Fibroblast of the conjunctiva (primary cell): ENCODE measurements at regions not wholly inside any gene's neighbourhood (a gene's known extent, or its start where the extent isn't known, plus 50 kb on each side); places are given as distances from the start of the nearest gene placed in this dataset.

Source experiments
- DNase-seq: peaks from one replicate; pipeline ENCODE4 v3.0.0-alpha.2; 2010; ENCODE audit warnings: low read depth

DNA sequence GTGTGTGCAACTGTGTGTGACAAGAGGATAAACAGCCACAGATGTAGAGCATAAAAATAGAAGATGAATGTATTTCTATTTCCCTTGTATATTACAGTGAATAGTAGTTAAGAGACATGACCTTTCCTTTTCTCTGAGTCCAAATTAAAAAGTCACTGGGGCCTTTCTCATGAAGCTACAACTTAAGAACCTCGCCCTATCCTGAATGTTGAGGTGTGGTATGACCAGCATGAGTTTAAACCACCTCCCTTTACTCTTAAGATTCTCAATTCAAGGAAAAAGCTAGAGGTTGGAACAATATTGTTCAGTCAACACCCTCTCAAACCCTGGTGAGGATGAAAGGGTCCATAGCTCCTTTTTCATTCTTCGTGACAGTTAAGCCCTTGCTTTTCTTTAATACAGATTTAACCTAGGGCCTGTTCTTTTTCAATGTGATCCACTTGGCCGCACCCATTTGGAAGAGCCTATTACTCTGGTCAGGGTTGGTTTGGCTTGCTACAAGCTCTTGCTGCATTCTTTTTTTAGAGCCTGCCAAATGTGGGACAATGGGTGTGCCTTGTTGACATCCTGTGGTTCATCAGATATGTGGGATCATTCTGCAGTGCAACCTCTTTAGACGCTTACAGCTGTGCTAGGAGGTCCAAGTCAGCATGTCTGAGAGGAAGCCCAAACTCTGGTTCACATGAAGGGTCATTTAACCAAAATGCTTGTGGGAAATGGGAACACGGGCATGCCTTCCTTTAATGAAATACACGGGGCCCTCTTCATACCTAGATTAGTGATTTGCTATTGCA, 290.0 kb downstream of the HAO1 start:
- peak; percentile 20 for DNase-seq

DNA sequence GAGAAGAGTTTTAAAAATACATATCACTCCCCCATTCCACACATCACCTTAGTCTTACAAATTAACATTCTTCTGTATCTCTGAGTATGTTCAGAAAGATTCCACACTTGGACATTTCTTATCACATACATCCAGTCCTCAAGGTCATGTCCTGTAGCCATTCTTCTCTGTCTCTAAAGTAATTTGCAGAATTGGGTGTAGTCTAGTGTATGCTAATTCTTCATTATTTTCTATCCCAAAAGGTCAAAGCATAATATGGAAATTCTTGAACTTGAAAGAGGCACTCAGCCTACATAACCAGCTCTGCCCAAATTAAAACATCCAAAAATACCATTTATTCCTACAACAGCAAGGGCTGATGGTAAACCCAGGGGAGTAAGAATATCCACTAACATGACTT, 286.0 kb downstream of the HAO1 start:
- no peak for DNase-seq

DNA sequence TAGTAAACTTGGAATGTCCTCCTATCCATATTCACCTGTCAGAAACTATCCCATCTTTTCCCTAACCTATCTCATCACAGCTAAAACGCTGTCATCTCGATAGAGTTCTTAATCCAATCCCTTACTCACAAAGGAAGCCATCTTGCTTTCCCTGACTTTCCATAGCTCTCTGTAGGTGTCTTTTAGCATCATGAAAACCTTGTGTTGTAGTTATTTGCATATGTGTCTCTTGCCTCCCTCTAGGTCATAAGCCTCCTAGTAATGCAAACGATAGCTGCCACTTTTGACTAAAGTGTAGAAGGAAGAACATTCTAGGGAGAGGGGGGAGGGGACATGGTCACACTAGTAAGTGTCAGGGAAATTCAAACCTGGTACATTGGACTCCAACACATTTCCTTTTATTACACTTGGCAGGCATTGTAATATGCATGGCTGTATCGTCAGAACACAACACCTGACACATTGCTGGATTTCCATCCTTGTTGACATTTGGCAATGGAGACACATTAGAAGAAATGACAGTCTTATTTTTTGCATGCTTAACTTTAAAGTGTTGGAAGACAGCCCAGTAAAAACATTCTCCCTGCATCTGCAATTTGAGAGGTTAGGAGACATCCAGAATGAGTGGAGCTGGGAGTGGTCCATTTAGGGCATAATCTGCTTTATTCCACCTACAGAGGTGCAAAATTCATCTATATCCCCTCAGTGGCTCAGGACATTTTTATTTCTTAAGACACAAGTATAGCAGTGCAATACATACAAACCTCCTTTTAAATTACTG, 283.4 kb downstream of the HAO1 start:
- no peak for DNase-seq

DNA sequence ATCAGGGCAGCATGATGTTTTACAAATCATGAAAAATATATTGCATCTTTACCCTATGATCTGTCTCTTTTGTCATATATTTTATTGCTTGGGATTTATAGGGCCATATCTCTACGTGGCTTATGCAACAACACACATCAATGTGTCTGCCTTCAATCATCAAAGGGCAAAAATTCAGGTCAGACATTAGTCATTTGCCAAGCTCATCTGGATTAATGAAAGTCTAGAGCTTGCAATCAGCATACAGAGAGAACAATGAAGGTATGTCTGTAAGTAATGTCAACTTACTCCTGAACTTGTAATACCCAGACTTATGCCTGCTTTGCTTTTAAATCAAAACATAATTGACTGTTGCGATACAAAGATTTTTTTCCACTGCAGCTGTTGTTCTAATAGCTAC, 282.7 kb downstream of the HAO1 start:
- DNase-seq, result no peak

DNA sequence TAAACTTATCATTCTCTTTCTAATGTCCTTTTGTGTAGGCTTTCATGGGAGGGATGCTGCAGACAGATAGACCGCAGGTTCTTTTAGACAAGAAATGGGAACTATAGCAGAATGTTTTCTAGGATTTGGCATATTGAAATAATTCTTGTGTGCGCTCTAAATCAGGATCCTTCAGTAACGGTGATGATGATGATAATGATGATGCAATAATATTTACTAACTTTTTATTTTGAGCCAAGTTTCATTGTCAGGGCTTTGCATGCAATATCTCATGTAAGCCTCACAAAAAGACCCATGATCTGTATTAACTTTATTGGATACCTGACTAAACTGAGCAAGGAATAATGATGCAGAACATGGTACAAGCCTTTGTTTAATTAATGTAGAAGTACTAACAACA, 280.1 kb downstream of the HAO1 start:
- DNase-seq, result no peak

DNA sequence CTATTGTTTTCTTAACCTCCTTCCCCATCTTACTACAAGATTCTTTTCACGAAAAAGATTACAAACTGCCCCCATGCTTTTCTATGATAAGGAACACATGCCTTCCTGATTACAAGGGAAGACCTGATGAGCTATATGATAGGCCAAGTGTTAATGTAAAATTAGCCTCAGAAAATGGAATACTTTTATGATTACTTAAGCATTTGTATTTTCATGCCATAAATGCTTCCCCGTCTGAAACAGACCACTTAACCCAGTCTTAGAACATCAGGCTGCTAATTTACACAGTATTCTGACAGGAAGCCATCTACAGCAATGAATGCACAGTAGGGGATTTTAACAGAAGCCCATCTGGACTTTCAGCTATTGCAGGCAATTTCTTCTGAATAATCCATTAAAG, 274.9 kb downstream of the HAO1 start:
- no peak for DNase-seq

DNA sequence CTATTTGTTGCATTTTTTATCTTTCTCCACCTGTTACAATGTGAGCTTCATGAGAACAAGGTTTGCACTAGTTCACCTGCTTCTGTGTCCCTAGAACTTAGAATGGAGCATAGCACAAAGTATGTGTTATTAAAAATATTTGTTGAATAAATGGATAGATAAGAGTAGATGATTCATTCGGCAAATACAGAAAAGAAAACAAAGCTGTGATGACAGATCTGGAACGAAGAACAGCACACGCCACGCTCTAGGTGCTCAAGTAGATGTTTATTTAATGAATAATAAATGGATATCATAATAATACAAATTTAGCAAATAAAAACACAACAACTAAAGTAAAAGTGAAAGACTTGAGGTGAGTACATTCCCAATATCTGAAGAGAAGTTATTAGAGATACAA, 273.1 kb downstream of the HAO1 start:
- DNase-seq, result no peak

DNA sequence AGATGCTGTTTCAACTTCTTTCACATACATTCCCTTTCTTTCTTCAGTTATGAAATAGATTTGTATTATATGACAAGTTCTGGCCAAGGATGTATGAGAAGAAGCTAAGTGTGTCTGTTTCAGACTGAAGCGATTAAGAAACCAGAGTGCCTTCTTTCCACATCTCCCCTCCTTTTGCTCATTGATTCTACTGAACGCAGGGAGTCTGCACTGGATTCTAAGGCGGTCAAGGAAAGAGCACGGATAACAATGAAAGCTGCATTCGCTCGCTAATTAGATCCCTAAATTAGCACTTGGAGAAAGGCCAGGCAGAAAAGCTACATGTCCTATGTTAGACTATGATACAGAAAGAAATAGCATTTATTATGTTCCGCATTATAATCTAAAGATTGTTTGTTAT, 267.7 kb downstream of the HAO1 start:
- DNase-seq, result no peak

DNA sequence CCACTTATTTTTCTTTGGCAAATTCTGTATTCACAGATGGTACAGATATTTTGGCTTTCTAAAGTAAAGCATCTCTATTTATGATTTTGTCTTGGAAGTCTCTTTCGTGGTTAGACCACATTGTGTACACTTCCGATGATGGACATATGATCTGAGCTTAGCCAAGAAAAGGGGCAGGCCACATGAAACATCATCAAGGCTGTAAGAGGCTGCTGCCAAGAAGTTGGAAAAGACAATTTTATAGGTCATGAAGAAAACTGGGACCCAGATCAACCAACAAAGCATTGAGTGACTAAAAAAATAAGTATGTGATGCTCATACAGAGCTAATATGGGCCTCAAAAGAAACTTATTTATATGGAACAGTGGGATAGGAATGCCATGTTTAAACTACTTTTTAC, 266.4 kb downstream of the HAO1 start:
- no peak for DNase-seq

DNA sequence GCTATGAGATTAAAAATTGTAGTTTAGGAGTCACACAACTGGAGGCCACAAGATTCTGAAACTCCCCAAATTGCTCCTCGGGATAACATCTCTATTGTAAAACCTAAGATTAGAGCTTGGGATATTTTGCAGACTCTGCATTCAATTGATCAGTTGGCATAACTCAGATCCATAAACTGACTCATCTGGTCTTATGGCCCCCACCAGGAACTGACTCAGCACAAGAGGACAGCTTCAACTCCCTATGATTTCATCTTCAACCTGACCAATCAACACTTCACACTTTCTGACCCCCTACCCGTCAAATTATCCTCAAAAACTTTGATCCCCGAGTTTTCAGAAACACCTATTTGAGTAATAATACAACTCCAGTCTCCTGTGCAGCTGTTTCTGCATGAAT, 257.3 kb downstream of the HAO1 start:
- DNase-seq, result no peak

DNA sequence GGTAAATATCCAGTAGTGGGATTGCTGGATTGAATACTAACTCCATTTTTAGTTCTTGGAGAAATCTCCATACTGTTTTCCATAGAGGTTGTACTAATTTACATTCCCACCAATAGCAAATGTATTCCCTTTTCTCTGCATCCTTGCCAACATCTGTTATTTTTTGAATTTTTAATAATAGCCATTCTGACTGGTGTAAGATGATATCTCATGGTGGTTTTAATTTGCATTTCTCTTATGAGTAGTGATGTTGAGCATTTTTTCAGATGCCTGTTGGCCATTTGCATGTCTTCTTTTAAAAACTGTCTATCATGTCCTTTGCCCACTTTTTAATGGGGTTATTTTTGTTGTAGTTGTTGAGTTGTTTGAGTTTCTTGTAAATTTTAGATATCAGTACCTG, 253.2 kb downstream of the HAO1 start:
- no peak for DNase-seq

DNA sequence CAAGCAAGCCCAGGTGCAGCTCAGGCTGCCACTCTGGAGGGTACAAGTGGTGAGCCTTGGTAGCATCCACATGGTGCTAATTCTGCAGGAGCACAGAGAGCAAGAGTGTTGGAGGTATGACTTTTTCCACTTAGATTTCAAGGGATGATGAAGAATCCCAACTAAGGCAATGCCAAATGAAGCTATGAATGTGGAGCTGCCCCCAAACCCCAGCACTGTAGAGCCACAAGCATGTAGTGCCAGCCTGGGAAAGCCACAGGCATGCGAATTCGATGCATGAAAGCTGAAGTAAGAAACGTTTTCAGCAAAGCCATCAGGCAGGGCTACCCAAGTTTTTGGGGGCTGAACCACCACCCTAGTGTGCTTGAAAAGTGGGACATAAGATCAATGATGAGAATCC, 251.1 kb downstream of the HAO1 start:
- no peak for DNase-seq

DNA sequence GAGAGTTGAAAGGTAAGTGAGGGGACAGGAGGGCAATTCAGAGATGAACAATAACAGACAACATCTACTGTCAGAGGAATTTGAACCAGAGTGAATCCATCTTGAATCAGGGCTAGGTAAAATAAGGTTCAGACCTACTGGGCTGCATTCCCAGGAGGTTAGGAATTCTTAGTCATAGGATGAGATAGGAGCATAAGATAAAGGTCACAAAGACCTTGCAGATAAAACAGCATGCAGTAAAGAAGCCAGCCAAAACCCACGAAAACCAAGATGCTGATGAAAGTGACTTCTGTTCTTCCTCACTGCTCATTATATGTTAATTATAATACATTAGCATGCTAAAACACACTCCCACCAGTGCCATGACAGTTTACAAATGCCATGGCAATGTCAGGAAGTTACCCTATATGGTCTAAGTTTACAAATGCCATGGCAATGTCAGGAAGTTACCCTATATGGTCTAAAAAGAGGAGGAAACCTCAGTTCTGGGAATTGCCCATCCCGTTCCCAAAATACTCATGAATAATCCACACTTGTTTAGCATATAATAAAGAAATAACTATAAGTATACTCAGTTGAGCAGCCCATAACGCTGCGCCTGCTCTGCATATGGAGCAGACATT, 248.5 kb downstream of the HAO1 start:
- DNase-seq, result no peak

DNA sequence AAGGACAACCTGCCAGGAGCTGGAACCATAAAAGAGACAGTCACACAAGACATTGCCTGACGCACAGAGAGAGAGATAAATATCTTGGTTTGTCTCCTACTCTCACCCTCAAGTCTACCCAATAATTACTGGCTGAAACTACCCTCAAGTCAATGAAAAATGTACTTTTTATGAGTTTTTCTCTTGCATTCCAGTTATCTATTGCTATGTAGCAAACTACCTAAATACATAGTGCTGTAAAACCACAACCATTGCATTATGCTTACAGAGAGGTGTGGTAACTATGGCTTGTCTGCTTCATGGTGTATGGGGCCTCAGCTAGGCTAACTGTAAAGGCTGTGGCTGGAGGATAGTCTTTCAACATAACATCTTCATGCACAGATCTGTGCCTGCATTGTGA, 247.8 kb downstream of the HAO1 start:
- DNase-seq, result no peak

DNA sequence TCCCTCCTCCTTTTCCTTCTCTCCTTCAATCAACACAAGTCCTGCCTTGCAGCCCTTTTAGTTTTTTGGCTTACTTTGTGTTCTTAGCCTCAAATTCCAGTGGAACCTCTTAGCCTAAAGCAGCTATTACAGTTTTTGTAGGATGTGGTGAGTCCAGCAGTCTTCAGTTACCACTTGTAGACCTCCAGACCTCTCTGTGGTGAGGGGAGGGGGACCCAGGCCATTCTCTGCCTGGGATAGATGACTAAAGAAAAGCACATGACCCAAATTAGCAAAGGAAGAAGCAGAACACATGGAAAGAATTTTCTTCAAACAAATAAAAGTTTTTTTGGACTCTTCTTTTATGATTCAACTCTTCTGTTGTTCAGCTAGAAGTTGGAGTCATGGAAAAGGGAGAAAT, 246.5 kb downstream of the HAO1 start:
- no peak for DNase-seq

DNA sequence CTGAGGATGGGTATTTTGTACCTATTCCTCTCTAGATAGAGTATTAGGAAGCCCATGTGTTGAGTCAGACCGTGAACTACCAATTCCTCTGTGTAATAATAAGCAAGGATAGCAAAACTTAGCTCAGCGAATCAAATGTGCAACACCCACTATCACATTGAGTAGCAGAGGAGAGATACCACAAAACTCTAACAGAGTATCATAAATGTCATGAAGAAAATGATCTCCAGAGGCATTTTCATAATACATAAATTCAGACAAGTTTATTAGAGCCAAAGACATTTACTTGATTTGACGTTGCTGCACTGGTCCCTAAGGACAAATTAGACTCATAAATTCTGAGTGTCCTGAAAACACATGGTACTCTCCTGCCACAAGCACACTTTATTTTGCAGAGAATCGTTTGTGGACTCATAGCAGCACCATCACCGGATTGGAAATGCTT, 245.2 kb downstream of the HAO1 start:
- DNase-seq, result no peak

DNA sequence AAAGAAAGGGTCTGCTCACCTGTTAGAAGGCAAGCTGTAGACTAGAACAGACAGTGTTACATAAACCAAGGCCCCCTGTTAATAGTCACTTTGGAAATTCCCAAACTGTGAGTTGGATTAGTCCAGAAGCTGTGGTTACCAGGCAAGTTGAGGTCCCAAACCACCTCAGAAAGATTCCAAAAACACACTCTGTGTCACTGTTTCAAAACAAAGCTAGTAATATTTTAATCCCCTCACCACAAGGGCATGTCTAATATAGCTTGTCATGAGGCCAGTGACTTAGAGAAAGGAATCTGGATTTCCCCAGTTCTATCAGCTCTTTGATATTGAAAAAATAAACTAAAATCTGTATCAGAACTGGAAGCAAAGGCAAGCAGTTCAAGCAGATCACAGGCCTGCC, 244.6 kb downstream of the HAO1 start:
- no peak for DNase-seq

DNA sequence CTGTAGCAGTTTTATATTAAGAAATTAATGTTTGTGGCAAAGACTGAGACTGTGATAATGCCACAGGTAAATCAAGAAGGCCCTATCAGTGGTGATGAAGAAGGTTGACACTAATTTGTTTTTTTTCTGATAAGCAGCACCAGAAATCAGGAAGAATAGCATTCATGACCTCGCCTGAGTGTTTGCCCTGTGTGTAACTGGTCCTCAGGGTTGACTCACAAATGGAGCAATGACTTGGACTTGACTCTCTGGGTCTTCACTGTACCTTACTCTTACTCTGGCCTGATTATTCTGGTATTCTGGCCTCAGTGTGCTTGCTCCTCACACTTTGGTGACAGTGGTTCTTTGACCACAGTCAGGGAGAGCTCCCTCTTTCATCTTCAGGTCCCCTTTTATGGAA, 243.9 kb downstream of the HAO1 start:
- no peak for DNase-seq

DNA sequence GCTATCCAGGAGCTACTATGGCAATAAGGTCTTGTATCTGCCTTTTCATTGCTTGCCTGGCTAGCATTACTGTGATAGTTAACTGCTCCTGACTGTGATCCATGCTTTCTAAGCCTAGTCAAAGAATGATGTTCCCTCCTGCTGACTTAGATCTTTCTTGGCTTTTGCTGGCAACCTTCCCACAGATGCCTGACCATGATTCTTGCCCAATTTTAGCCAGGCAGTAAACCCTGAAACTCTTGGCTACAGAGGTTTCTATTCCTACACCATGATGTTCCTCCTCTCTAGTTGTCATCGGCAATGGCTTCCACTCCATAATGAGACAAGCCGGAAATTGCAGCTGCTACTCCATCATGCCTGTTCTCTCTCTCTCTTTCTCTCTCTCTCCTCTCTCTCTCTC, 238.1 kb downstream of the HAO1 start:
- no peak for DNase-seq

DNA sequence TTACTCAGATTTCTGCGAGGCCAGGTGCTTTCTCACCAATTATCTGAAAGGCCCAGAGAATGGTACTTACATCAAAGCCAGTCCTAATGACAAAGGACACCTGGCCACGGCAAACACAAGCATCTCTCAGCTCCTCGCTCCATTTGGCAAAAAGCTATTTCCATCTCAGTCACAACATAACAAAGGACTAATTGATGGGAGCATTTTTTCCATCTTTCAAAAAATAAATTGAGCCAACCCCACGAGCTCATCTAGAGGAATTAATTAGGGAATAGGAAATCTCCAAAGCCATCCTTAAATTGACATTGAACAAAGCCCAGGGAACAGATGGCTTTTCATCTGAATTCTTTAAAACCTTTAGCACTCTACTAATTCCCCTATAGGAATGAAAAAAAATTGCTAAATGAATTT, 236.7 kb downstream of the HAO1 start:
- DNase-seq, result no peak

DNA sequence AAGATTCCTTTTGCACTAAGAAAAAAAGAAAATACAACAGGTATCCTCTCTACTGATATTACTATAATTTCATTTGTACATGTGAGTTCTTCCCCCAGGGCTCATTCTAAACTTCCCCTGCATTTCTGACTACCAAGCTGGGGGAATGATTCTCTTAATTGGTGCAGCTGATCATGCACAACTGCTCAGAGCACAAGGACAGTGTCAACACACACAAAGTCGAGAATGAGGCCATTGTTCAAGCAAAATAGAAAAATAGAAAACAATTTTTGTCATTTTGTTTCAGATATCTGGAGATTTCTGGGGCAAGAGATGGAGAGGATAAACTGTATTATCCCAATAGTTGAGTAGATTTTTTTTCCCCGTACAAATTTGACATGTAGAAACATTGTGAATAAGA, 236.3 kb downstream of the HAO1 start:
- DNase-seq, result no peak

DNA sequence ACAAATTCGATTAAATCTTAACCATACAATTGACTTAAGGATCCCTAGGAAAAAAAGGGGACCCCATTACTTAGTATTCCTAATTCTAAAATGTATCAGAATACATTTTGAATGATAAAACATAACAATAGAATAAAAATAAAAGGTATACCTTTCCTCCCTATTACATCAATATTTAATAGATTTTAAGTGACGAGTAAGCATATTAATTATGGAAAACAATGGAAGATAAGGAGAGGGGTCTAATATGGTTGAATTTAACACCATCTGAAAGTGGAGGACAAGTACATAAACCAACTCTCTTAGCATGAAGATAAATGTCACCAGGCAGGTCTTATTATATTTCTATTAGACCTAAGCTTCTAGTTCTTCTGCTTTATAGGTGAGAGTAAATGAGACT, 232.1 kb downstream of the HAO1 start:
- no peak for DNase-seq

DNA sequence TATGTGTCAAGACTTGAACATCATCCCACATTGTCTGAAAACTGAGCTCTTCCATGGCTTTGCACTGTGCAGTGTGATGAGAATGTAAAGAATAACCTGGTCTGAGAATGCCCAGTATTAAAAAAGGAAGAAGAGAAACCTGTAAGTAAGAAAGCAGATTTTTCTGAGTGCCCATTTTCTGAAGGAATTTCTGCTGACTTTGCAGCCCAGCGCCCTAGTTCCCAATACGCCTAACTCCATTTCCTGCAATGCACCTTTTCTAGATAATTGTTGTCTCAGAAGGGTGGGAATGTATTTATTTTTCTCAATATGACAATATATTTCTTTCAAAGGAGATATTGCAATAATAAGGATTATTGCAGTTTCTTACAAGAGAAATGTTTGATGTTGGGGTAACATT, 231.5 kb downstream of the HAO1 start:
- DNase-seq, result no peak
